Osteoblast (primary cell): ENCODE measurements at regions not wholly inside any gene's neighbourhood (a gene's known extent, or its start where the extent isn't known, plus 50 kb on each side); places are given as distances from the start of the nearest gene placed in this dataset.

Experiments
- DNase-seq: peaks from one replicate; pipeline ENCODE4 v3.0.0; 2011; ENCODE audit warnings: low spot score, mixed read lengths; ENCODE audit not compliant: insufficient read length; ENCODE audit errors: missing footprints
- H2AFZ ChIP-seq: 2 replicates; pipeline ENCODE4 v1.6.0; 2011; ENCODE audit warnings: mild to moderate bottlenecking, low read length
- H3K27ac ChIP-seq: 2 replicates; pipeline ENCODE4 v1.5.1; 2011; ENCODE audit warnings: mild to moderate bottlenecking, low read depth, low read length, moderate library complexity
- H3K27me3 ChIP-seq: 2 replicates; pipeline ENCODE4 v1.6.0; 2012; ENCODE audit warnings: mild to moderate bottlenecking, control low read depth, inconsistent platforms, low read length, moderate library complexity; ENCODE audit not compliant: insufficient read depth
- H3K36me3 ChIP-seq: 2 replicates; pipeline ENCODE4 v1.5.1; 2011; ENCODE audit warnings: mild to moderate bottlenecking, low read length, control low read depth, moderate library complexity; ENCODE audit not compliant: insufficient read depth
- H3K4me1 ChIP-seq: 2 replicates; pipeline ENCODE4 v1.5.1; 2011; ENCODE audit warnings: mild to moderate bottlenecking, low read length, control low read depth, moderate library complexity; ENCODE audit not compliant: insufficient read depth
- H3K4me2 ChIP-seq: 2 replicates; pipeline ENCODE4 v1.6.0; 2011; ENCODE audit warnings: mild to moderate bottlenecking, low read length; ENCODE audit not compliant: insufficient read depth
- H3K4me3 ChIP-seq: fragments of 200-600 bp; sonication (generic); 3 replicates; pipeline ENCODE4 v1.5.1; 2012; ENCODE audit warnings: mild to moderate bottlenecking, low read length, inconsistent platforms; ENCODE audit not compliant: insufficient read depth
- H3K79me2 ChIP-seq: 2 replicates; pipeline ENCODE4 v1.6.0; 2012; ENCODE audit warnings: mild to moderate bottlenecking, low read length, control low read depth, inconsistent platforms; ENCODE audit not compliant: insufficient read depth
- H3K9me3 ChIP-seq: 2 replicates; pipeline ENCODE4 v1.5.1; 2011; ENCODE audit warnings: low read depth, low read length, control low read depth
- H4K20me1 ChIP-seq: 2 replicates; pipeline ENCODE4 v1.6.0; 2012; ENCODE audit warnings: mild to moderate bottlenecking, low read length, control low read depth; ENCODE audit not compliant: insufficient read depth
- TF ChIP-seq, protein P1 (sequence below): IDR thresholded peaks from 2 replicates; pipeline ENCODE4 v1.5.1; 2011; ENCODE audit warnings: mild to moderate bottlenecking, low read depth, low read length, moderate library complexity; ENCODE audit errors: extremely low read depth

GRCh38 chr9:115196919-115197318, 79.0 kb upstream of the TNC start:
- no peak for DNase-seq
- TF ChIP-seq, protein P1, sequence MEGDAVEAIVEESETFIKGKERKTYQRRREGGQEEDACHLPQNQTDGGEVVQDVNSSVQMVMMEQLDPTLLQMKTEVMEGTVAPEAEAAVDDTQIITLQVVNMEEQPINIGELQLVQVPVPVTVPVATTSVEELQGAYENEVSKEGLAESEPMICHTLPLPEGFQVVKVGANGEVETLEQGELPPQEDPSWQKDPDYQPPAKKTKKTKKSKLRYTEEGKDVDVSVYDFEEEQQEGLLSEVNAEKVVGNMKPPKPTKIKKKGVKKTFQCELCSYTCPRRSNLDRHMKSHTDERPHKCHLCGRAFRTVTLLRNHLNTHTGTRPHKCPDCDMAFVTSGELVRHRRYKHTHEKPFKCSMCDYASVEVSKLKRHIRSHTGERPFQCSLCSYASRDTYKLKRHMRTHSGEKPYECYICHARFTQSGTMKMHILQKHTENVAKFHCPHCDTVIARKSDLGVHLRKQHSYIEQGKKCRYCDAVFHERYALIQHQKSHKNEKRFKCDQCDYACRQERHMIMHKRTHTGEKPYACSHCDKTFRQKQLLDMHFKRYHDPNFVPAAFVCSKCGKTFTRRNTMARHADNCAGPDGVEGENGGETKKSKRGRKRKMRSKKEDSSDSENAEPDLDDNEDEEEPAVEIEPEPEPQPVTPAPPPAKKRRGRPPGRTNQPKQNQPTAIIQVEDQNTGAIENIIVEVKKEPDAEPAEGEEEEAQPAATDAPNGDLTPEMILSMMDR: no peak
- no peaks in the 10 kb centered on the region for H3K27me3 ChIP-seq
- H4K20me1 ChIP-seq: no peaks in the 10 kb centered on the region
- H2AFZ ChIP-seq: no peak overlapping the region
- peaks cover 33% of the 10 kb centered on the region for H3K4me1 ChIP-seq
- no peak overlapping the region for H3K4me2 ChIP-seq
- no peak overlapping the region for H3K4me3 ChIP-seq
- H3K27ac ChIP-seq: no peak overlapping the region
- no peaks in the 10 kb centered on the region for H3K9me3 ChIP-seq
- H3K36me3 ChIP-seq: no peaks in the 10 kb centered on the region
- no peaks in the 10 kb centered on the region for H3K79me2 ChIP-seq

DNA sequence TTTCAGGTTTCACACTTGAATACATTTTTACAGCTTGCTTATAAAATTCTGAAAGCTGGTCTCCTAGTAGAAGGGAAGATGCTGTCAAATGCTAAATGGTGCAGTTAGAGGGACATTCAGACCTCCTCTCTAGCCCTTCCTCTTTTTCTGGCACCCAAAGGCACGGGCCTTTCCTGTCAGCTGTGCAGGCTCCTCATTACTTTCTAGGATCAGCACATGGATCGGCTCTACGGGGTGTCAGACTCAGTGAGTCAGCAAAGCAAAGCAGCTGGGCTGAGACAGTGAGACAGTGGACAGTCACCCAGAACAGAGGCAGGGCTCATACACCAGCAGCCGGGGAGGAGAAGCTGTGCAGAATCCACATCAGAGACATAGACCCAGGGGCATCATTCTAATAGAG, 80.0 kb upstream of the TNC start:
- Histone ChIP-seq H4K20me1 (no peaks in the 10 kb centered on the region), H3K4me2 (peak overlapping the region; percentile 27), H3K27ac (no peak overlapping the region), H2AFZ (no peak overlapping the region), H3K4me3 (no peak overlapping the region), H3K79me2 (no peaks in the 10 kb centered on the region), H3K9me3 (no peaks in the 10 kb centered on the region), H3K4me1 (peaks cover 43% of the 10 kb centered on the region), H3K36me3 (no peaks in the 10 kb centered on the region), H3K27me3 (no peaks in the 10 kb centered on the region)
- peak; percentile 42 for DNase-seq
- TF ChIP-seq, protein P1: no peak

DNA sequence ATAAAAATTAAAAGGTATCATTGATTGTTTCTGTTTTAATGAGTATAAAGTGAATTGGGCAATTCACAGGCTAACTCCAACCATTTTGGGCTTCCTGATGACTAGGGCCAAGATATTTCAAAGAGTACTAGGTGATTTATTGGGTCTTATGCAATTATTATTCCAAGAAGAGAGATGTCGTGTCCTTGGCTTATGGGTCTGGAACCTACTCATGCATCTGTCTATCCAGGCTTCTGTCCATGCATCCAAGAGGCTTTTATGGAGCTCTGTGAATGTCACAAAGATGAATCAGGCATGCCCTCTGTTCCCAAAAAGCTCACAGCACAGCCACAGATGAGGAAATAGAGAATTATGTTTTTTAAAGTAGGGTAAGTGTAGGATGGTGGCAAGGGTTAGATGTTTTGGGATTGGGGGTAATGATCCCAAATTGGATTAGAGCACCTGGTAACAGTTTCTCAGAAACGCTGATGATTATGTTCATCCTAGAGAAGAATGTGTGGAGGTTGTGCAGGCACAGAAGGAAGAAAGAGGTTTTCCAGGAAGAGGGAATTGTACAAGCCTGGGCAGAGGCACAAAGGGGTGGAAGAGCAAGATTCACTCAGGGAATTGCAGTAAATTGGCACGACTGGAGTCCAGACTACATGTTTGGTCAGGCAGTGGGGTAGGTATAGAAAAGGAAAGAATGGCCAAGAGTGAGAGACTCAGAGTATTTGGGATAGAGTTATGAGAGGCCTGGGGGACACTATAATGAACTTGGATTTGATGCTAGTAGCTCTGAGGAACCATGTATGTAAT, 83.0 kb upstream of the TNC start:
- Histone ChIP-seq H4K20me1 (no peaks in the 10 kb centered on the region), H3K4me1 (peaks cover 61% of the 10 kb centered on the region), H3K79me2 (no peaks in the 10 kb centered on the region), H2AFZ (no peak overlapping the region), H3K9me3 (no peaks in the 10 kb centered on the region), H3K4me3 (no peak overlapping the region), H3K36me3 (no peaks in the 10 kb centered on the region), H3K27me3 (no peaks in the 10 kb centered on the region), H3K27ac (no peak overlapping the region), H3K4me2 (no peak overlapping the region)
- TF ChIP-seq, protein P1: no peak
- no peak for DNase-seq

DNA sequence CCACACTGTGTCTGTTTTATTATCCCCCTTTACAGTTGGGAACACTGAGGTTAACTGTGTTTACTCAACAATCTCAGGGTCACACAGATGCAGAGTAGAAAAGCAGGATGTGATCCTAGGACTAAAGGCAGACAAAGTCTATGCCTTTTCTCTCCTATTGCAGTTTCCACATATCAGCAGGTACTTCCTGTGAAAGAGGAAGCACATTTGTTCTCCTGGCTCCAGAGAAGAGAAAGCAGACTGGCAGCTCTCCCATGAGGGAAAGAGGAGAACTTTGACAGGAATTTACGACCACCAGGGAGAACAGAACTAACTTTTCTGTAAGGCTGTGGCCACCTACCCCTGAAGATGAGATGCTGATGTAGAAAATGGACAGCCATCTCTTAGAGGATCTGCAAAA, 84.2 kb upstream of the TNC start:
- H3K27ac ChIP-seq: no peak overlapping the region
- DNase-seq: no peak
- H3K79me2 ChIP-seq: no peaks in the 10 kb centered on the region
- no peaks in the 10 kb centered on the region for H3K36me3 ChIP-seq
- H3K4me3 ChIP-seq: no peak overlapping the region
- TF ChIP-seq, protein P1: no peak
- H2AFZ ChIP-seq: no peak overlapping the region
- no peaks in the 10 kb centered on the region for H4K20me1 ChIP-seq
- H3K4me2 ChIP-seq: no peak overlapping the region
- no peaks in the 10 kb centered on the region for H3K27me3 ChIP-seq
- H3K4me1 ChIP-seq: peaks cover 64% of the 10 kb centered on the region
- H3K9me3 ChIP-seq: no peaks in the 10 kb centered on the region
